WI38 (cell line): ENCODE measurements at regions not wholly inside any gene's neighbourhood (a gene's known extent, or its start where the extent isn't known, plus 50 kb on each side); places are given as distances from the start of the nearest gene placed in this dataset.

Experiments used
- H3K4me3 ChIP-seq: 2 replicates; pipeline ENCODE4 v1.5.1; 2011; ENCODE audit warnings: low read depth, mild to moderate bottlenecking, control low read depth, low read length
- CTCF ChIP-seq: IDR thresholded peaks from 2 replicates; pipeline ENCODE4 v1.5.1; 2012; ENCODE audit warnings: low read depth, mild to moderate bottlenecking, control low read depth, low read length

- TF ChIP-seq CTCF: no peak
- H3K4me3 ChIP-seq: no peak overlapping the region
Measured at GRCh38 chr13:73671011-73671410, 463.2 kb downstream of the KLF12 start.

GRCh38 chr13:73667756-73668155 is 466.4 kb downstream of the KLF12 start:
- H3K4me3 ChIP-seq: no peak overlapping the region
- no peak for TF ChIP-seq CTCF

GRCh38 chr13:73665261-73665660 is 468.9 kb downstream of the KLF12 start:
- H3K4me3 ChIP-seq: no peak overlapping the region
- TF ChIP-seq CTCF: no peak

GRCh38 chr13:73664851-73665250 is 469.4 kb downstream of the KLF12 start:
- no peak for TF ChIP-seq CTCF

GRCh38 chr13:73662833-73663232 is 471.4 kb downstream of the KLF12 start:
- TF ChIP-seq CTCF: no peak
- no peak overlapping the region for H3K4me3 ChIP-seq

More at GRCh38 chr13:73664851-73665250, 469.4 kb downstream of the KLF12 start:
- H3K4me3 ChIP-seq: no peak overlapping the region

- no peak for TF ChIP-seq CTCF
- no peak overlapping the region for H3K4me3 ChIP-seq
Measured at GRCh38 chr13:73661687-73662425, 472.3 kb downstream of the KLF12 start.

GRCh38 chr13:73661066-73661465 is 473.1 kb downstream of the KLF12 start:
- no peak for TF ChIP-seq CTCF
- no peak overlapping the region for H3K4me3 ChIP-seq
